GM18517 (cell line): ENCODE measurements at regions not wholly inside any gene's neighbourhood (a gene's known extent, or its start where the extent isn't known, plus 50 kb on each side); places are given as distances from the start of the nearest gene placed in this dataset.
A peak's percentile ranks its signal among the peaks of the same experiment; 100 is the strongest.

Experiments
- ATAC-seq: cut with Tn5 transposase; IDR thresholded peaks from one replicate; pipeline ENCODE4 v1.9.1; 2021; ENCODE audit warnings: mild to moderate bottlenecking, moderate library complexity; ENCODE audit not compliant: unreplicated experiment

DNA sequence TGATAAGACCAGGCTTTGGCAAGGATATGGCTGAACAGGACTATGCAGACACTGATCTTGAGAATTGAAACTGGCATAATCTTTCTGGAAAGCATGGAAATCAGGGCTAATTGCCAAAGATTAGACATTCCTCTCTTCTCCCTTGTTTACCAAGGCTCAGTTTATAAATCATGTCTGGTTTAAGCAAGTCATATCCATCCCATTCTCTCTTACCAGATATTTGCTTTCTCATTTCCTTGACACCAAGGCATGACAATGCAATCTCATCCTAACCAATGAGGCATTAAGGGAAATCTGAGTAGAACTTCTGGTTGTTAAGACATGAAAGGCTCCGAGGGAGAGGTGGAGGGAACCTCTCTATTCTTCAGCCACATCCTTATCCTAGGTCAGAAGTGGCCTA lies 110.3 kb upstream of the CEP85L start:
- no peak for ATAC-seq

GRCh38 chr6:118758946-118759345 lies 107.6 kb upstream of the CEP85L start:
- ATAC-seq = no peak

DNA sequence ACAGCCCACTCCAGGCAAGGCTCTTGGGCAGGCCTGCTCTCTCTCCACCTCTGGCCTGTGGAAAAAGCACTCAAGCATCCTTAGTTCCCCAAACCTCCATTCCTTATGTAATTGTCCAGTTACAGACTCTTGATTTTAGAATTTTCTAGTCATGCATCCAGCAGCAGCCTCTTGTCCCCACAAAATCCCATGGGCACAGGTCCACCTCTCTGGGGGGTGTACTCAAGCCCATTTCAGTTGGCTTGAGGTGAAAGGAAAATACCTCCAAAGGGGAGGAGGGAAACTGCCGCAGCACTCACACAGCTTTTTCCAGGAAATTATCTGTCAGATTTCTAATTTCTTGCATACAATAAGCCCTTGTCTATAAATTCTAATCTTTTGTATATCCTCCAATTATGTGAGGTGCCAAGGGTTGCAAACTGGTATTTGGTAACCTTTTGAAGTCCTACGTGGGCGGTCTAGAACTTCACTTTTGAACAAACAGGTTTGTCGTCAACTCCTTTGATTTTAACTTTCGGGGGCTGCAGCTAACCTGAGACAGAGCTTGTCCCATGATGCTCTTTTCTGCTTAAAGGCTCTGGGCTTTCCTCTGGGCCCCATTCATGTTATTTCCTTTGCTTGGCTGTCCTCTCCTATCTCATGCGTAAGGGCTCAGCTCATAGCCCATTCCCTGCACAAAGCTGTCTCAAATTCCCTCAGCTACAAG lies 104.7 kb upstream of the CEP85L start:
- ATAC-seq = no peak

DNA sequence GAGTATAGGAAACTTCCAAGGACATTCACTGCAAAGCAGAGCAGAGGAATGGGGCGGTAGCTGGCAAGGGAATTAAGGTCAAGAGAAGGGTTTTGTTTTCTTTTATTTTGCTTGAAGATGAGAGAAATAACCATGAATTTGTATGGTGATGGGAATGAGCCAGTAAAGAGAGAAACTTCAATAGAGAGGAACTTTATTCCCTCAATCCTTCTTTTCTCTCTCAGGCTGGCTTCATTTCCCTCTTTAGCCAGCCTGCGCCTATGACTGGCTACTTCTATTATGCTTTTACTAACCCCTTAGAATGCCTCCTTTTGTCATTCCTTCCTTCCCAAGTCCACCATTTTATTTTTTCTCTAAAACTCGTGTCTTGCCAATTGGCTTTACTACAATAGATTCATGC lies 101.4 kb upstream of the CEP85L start:
- no peak for ATAC-seq

DNA sequence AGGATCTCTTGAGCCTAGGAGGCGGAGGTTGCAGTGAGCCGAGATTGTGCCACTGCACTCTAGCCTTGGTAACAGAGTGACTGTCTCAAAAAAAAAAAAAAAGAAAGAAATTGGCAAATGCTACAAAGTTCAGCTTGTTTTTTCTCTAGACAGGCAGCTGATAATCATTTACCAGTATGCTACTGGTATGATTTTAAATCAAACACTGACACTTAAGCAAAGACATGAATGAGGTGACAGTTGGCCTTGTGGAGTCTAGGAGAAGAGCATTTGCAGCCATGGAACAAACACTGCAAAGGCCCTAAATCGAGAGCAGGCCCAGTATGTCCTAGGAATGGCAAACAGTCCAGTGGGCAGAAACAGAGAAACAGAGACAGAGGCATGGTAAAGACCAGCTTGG lies 99.7 kb upstream of the CEP85L start:
- no peak for ATAC-seq

DNA sequence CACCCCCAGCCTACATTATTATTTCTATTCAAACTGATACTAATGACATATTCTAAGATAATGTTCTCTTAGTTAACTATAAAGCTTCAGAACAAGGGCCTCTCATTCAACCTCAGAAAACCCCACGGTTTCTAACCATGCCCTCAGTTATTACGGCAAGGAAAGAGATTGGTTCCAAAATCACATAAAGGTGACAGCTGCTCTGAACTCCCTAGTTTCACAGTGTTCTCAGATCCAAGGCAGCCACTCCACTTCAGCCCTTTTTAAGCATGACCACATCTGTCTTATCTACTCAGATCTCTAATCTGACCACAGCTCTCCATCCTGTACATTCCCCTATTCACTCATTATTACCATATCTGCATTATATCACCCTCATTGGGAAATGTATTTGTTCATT lies 98.8 kb upstream of the CEP85L start:
- no peak for ATAC-seq

DNA sequence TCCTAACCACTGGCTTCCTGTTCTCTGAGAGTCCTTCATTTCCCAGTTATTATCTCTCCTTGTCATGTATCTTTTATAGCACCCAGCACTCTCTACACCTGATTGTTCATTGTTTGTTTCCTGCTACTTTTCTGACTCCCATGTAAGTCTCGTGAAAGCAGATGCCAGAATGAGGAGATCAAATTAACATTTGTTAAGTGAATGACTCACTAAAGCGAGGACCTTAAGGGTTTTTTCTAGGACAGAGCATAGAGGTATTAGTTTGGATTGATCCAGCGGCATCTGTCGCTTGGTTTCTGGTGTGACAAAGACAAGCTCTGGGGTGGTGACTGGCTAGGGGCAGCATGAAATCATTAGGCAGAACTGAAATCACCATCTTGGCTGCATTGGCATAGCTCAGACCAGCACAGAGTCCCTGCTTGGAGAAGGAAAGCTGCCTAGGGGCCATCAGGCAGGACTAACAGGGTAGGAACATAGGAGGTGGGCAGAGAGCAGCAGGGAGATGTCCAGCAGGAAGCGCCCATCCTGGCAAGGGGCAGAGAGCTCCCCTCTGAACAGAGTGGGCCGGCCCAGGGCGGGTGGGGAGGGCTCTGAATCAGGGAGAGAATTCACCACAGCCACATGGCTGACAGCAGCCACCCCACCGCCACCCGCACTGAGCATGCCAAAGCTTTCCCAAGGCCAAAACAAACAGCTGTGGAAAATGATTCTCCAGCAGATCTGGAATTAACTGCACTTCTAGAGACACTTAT lies 97.1 kb upstream of the CEP85L start:
- no peak for ATAC-seq

DNA sequence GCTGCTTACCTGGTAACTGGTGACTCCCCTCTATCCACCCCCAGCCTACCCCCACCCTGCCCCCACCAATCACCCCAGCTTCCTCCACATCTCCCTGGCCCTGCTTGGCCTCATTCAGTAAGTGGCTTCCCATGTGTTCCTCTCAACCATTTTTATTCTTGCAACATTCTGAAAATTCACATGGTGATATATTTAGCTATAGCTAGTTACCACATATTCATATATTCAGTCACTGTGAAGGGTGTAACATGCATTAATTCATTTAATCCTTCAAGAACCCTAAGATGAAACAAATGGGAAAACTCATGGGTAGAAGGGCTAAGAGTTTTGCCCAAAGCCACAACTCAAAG lies 95.4 kb upstream of the CEP85L start:
- no peak for ATAC-seq

DNA sequence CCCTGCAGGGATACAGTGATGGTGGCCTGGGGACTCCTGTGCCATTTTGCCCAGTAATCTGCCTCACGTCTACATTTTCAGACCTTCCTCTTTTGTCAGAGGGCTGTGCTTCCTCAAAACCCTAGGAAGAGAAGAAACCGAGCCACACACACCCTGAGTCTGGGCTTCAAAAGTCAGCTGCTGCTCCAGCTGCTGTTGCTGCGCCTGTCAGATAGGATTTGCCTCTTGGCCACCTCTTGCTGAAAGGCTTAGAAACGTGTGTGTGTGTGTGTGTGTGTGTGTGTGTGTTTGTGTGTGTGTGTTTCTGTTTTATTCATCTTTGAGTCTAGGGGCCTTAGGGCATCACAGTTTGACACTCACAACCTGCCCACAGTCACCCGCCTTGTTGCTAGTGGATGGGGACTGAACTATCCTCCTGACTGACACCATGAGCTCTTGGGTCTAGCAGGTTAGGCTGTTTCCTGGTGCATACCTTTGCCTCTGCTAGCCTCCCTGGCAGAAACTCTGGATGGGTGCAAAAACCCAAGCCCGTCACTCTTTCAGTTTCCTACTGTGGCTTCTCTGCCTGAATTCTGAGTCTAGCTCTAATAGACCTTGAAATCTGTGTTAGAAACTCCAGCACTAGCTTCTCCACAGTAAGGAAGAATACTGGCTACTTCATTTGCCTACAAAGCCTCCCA lies 94.9 kb upstream of the CEP85L start:
- no peak for ATAC-seq

- no peak for ATAC-seq
Measured at GRCh38 chr6:118745156-118745555, 93.8 kb upstream of the CEP85L start.

DNA sequence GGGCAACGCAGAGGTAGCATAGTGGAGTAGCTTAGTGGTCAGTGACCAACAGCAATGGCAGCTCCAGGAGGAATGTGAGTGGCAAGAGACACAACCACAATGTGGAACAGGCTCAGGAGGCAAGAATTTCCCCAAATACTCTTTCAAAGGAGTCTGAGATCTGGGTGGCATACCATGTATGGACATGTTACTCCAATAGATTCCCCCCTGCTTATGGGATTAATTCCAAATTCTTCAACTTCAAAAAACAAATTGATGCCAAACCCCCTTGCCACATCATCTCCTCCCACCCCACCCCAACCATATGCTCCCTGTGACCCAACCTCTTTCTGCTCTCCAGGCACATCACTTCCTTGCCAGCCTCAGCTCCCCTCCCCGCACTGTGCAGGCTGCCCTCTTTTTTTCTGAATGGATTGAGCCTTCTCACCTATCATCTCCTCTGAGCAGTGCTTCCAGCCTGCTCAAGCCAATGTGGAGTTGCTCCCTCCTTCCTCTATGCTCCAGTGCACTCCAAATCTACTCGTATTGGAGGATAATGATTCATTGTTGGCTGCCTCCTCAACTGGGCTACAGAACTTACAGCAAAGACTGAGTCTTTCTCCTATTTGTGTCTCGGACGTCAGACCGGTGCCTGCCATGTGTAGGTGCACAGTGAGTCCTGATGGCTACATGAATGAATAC lies 93.0 kb upstream of the CEP85L start:
- no peak for ATAC-seq

- ATAC-seq = no peak
Measured at GRCh38 chr6:118743746-118744145, 92.4 kb upstream of the CEP85L start.

- ATAC-seq = no peak
Measured at GRCh38 chr6:118740372-118740771, 89.0 kb upstream of the CEP85L start.

DNA sequence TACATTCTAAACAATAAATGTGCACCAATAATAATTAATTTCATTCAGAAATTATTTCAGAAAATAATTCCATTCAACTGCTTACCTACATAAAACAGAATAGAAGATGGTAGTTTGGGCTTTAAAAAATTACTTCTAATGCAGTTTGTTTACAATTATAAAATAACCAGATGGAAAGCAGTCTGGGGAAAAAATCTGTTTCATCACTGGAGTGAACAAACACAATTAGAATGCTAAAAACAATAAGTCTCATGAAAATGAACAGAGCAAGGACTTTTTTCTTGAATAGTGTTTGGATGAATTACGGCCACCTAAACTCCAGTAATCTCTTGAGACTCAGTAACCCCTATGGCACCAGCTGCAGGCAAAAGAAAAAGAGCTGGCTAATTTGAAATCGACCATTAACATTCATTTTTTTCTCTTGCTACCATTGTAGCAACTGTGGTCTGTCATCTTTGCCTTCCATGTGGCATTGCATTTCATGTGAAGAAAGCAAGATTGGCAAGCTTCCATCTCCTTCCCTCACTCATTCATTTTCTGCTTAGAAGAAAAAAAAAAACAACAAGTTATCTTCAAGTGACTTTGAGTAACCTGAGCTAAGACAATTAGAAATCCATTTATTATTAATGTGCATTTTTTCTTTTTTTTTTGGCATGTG lies 88.4 kb upstream of the CEP85L start:
- ATAC-seq = no peak

- ATAC-seq = no peak
Measured at GRCh38 chr6:118736440-118736839, 85.0 kb upstream of the CEP85L start.

DNA sequence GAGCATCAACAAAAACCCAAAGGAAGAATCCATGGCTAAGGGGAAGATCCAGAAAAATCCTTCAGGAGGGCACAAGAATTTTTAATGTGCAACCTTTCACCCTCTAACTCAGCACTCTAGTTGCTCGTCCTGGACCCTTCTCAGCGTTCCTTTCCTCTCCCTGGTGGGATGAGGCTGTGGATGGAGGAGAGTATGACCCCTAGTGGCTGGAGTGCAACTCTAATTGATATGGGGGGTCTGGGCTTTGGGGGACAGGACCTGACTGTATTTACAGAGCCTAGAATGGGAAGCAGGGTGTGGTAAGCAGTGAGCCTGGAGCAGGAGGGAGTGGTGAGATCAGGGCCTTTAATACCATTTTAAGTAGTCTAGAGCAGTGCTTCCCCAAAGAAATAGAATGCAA lies 83.9 kb upstream of the CEP85L start:
- ATAC-seq = no peak

GRCh38 chr6:118725944-118726343 lies 74.6 kb upstream of the CEP85L start:
- ATAC-seq = no peak

DNA sequence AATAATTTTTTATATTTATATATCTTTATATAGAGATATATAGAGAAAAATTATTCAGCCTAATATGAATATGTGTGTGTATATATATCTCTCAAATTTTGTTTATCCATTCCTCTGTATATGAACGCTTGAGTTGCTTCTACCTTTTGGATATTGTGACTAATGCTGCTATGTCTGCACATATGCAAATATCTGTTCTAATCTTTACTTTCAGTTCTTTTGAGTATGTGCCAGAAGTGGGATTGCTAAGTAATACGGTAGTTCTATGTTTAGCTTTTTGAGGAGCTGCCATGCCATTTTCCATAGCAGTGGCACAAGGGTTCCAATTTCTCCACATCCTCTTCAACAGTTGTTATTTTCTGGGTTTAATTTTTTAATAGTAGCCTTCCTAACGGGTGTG lies 72.8 kb upstream of the CEP85L start:
- ATAC-seq = peak; percentile 95

- no peak for ATAC-seq
Measured at GRCh38 chr6:118722829-118723813, 71.7 kb upstream of the CEP85L start.

DNA sequence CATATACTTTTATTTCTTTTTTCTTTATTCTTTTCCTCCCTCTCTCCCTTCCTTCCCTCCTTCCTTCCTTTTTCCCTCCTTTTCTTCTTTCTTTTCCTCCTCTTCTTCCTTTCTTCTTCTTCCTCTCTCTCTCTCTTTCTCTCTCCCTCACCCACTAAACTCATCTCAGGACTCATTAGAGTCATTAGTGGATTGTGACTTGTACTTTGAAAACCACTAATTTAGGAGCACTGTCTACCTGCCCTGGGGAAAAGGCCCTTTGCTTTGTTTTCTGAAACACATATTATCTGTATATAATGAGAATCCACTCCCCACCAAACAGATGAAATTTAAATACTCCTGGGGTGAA lies 68.7 kb upstream of the CEP85L start:
- no peak for ATAC-seq
